RWPE2 (cell line): ENCODE measurements at regions not wholly inside any gene's neighbourhood (a gene's known extent, or its start where the extent isn't known, plus 50 kb on each side); places are given as distances from the start of the nearest gene placed in this dataset.
A peak's percentile ranks its signal among the peaks of the same experiment; 100 is the strongest.

Experiments used
- ATAC-seq: fragments of 200-7000 bp; cut with Tn5 transposase; 3 replicates; pipeline ENCODE4 v1.9.1; 2021; ENCODE audit warnings: low read depth
- DNase-seq: peaks from one replicate; pipeline ENCODE4 v3.0.0-alpha.2; 2020; ENCODE audit warnings: low spot score
- H3K27ac ChIP-seq: fragments of 450-650 bp; 2 replicates; pipeline ENCODE4 v1.5.1; 2017; ENCODE audit warnings: mild to moderate bottlenecking; ENCODE audit not compliant: poor library complexity, severe bottlenecking
- H3K27me3 ChIP-seq: fragments of 250-450 bp; sonication (Bioruptor Pico); 2 replicates; pipeline ENCODE4 v1.5.1; 2021; ENCODE audit warnings: mild to moderate bottlenecking, moderate library complexity; ENCODE audit not compliant: insufficient read depth, poor library complexity, severe bottlenecking
- H3K36me3 ChIP-seq: fragments of 250-450 bp; sonication (Bioruptor Pico); 2 replicates; pipeline ENCODE4 v1.5.1; 2020; ENCODE audit warnings: low read depth, mild to moderate bottlenecking, moderate library complexity
- H3K4me1 ChIP-seq: fragments of 250-450 bp; sonication (Bioruptor Pico); 2 replicates; pipeline ENCODE4 v1.5.1; 2021; ENCODE audit warnings: mild to moderate bottlenecking, moderate library complexity; ENCODE audit not compliant: insufficient read depth, poor library complexity, severe bottlenecking
- H3K4me3 ChIP-seq: fragments of 250-450 bp; sonication (Bioruptor Pico); 2 replicates; pipeline ENCODE4 v1.5.1; 2021; ENCODE audit warnings: mild to moderate bottlenecking, moderate library complexity; ENCODE audit not compliant: severe bottlenecking
- H3K9me3 ChIP-seq: fragments of 250-450 bp; sonication (Bioruptor Pico); 2 replicates; pipeline ENCODE4 v1.5.1; 2021; ENCODE audit warnings: mild to moderate bottlenecking, moderate library complexity; ENCODE audit not compliant: severe bottlenecking
- CTCF ChIP-seq: fragments of 450-650 bp; IDR thresholded peaks from one replicate; pipeline ENCODE4 v1.5.1; 2017; ENCODE audit warnings: mild to moderate bottlenecking, moderate library complexity; ENCODE audit not compliant: poor library complexity, severe bottlenecking

GRCh38 chr6:122307577-122307976 lies 91.9 kb upstream of the HSF2 start:
- DNase-seq, result no peak
- H3K36me3 ChIP-seq, result no peaks in the 10 kb centered on the region
- H3K27me3 ChIP-seq, result no peaks in the 10 kb centered on the region
- no peak overlapping the region for H3K4me3 ChIP-seq
- H3K4me1 ChIP-seq, result no peaks in the 10 kb centered on the region
- no peak overlapping the region for H3K27ac ChIP-seq
- no peak for TF ChIP-seq CTCF
- no peak for ATAC-seq
- peaks cover 2% of the 10 kb centered on the region for H3K9me3 ChIP-seq

- H3K27ac ChIP-seq, result no peak overlapping the region
- TF ChIP-seq CTCF, result no peak
- H3K36me3 ChIP-seq, result no peaks in the 10 kb centered on the region
- no peaks in the 10 kb centered on the region for H3K4me1 ChIP-seq
- DNase-seq, result no peak
- no peaks in the 10 kb centered on the region for H3K27me3 ChIP-seq
- peaks cover 2% of the 10 kb centered on the region for H3K9me3 ChIP-seq
- no peak for ATAC-seq
- no peak overlapping the region for H3K4me3 ChIP-seq
Measured at GRCh38 chr6:122308074-122308473, 91.4 kb upstream of the HSF2 start.

GRCh38 chr6:122315842-122316241 lies 83.6 kb upstream of the HSF2 start:
- Histone ChIP-seq H3K4me1 (no peaks in the 10 kb centered on the region), H3K27ac (no peak overlapping the region), H3K4me3 (no peak overlapping the region), H3K36me3 (no peaks in the 10 kb centered on the region), H3K9me3 (peaks cover 2% of the 10 kb centered on the region), H3K27me3 (no peaks in the 10 kb centered on the region)
- TF ChIP-seq CTCF, result no peak
- ATAC-seq (no peak), DNase-seq (no peak)

GRCh38 chr6:122322824-122323223 lies 76.6 kb upstream of the HSF2 start:
- ATAC-seq (no peak), DNase-seq (no peak)
- TF ChIP-seq CTCF, result no peak
- no peak overlapping the region for H3K27ac ChIP-seq
- peaks cover 2% of the 10 kb centered on the region for H3K9me3 ChIP-seq
- H3K27me3 ChIP-seq, result no peaks in the 10 kb centered on the region
- peak overlapping the region; percentile 22 for H3K4me3 ChIP-seq
- no peaks in the 10 kb centered on the region for H3K36me3 ChIP-seq
- no peaks in the 10 kb centered on the region for H3K4me1 ChIP-seq

GRCh38 chr6:122323361-122323760 lies 76.1 kb upstream of the HSF2 start:
- Histone ChIP-seq H3K27ac (no peak overlapping the region), H3K36me3 (no peaks in the 10 kb centered on the region), H3K4me1 (no peaks in the 10 kb centered on the region), H3K9me3 (peaks cover 2% of the 10 kb centered on the region), H3K4me3 (peak overlapping the region; percentile 22), H3K27me3 (no peaks in the 10 kb centered on the region)
- TF ChIP-seq CTCF, result no peak
- ATAC-seq (no peak), DNase-seq (no peak)
